ENCODE measurements at regions not wholly inside any gene's neighbourhood (a gene's known extent, or its start where the extent isn't known, plus 50 kb on each side); places are given as distances from the start of the nearest gene placed in this dataset.

GRCh38 chr6:84461461-84461860 lies 234.0 kb upstream of the CEP162 start:
- TF ChIP-seq TAF1 (IDR thresholded peaks at IDR 0.05; ENCODE audit: borderline replicate concordance, low read depth, low read length) (no peak), POLR2A (IDR thresholded peaks at IDR 0.05; ENCODE audit: low read depth, low read length) (no peak)
